Mucosa of rectum (tissue), 2 donors: ENCODE measurements at regions not wholly inside any gene's neighbourhood (a gene's known extent, or its start where the extent isn't known, plus 50 kb on each side); places are given as distances from the start of the nearest gene placed in this dataset.
"Not testable (repeated sequence)": the region's sequence is repeated elsewhere in the genome, so short reads cannot be mapped to it uniquely, and the experiment has no call there.

Experiments
- H3K27ac ChIP-seq, 2 donors: one replicate each; pipeline ENCODE4 v1.7.0; 2013; ENCODE audit warnings: inconsistent platforms in 2 of 2, low read depth in 2 of 2, low read length in 2 of 2
- H3K27me3 ChIP-seq, 2 donors: one replicate each; pipeline ENCODE4 v1.7.0; 2013; ENCODE audit warnings: low read length in 2 of 2; ENCODE audit not compliant: control insufficient read depth in 2 of 2, insufficient read depth in 2 of 2
- H3K36me3 ChIP-seq, 2 donors: one replicate each; pipeline ENCODE4 v1.7.0; 2013; ENCODE audit warnings: low read length in 2 of 2; ENCODE audit not compliant: control insufficient read depth in 2 of 2, insufficient read depth in 2 of 2
- H3K4me1 ChIP-seq, 2 donors: one replicate each; pipeline ENCODE4 v1.7.0; 2013; ENCODE audit warnings: low read length in 2 of 2, mild to moderate bottlenecking in 1 of 2; ENCODE audit not compliant: control insufficient read depth in 2 of 2, insufficient read depth in 2 of 2
- H3K4me3 ChIP-seq, 2 donors: one replicate each; pipeline ENCODE4 v1.7.0; 2013; ENCODE audit warnings: low read length in 2 of 2
- H3K9ac ChIP-seq, 2 donors: one replicate each; pipeline ENCODE4 v1.7.0; 2013; ENCODE audit warnings: low read length in 2 of 2, low read depth in 1 of 2, mild to moderate bottlenecking in 1 of 2
- H3K9me3 ChIP-seq, 2 donors: one replicate each; pipeline ENCODE4 v1.7.0; 2013; ENCODE audit warnings: low read length in 2 of 2; ENCODE audit not compliant: control insufficient read depth in 2 of 2
- donor health status: healthy.
- donor health status: Normal muscosa, but diverticular disease.

GRCh38 chr1:157306896-157307295 is 168.7 kb upstream of the ETV3 start:
- H3K9ac ChIP-seq, result no peak overlapping the region
- no peak overlapping the region for H3K27ac ChIP-seq
- no peak overlapping the region for H3K4me3 ChIP-seq
- H3K27me3 ChIP-seq, result peaks cover 0 to 5% of the 10 kb centered on the region in 2 donors
- H3K36me3 ChIP-seq, result no peaks in the 10 kb centered on the region
- no peaks in the 10 kb centered on the region for H3K9me3 ChIP-seq
- H3K4me1 ChIP-seq, result no peaks in the 10 kb centered on the region

- H3K9me3 ChIP-seq, result no peaks in the 10 kb centered on the region
- no peaks in the 10 kb centered on the region for H3K36me3 ChIP-seq
- peaks cover 0 to 2% of the 10 kb centered on the region in 2 donors for H3K27me3 ChIP-seq
- H3K4me1 ChIP-seq, result no peaks in the 10 kb centered on the region
- H3K9ac ChIP-seq, result no peak overlapping the region
- no peak overlapping the region for H3K4me3 ChIP-seq
- H3K27ac ChIP-seq, result no peak overlapping the region
Measured at GRCh38 chr1:157304271-157304670, 166.1 kb upstream of the ETV3 start.

DNA sequence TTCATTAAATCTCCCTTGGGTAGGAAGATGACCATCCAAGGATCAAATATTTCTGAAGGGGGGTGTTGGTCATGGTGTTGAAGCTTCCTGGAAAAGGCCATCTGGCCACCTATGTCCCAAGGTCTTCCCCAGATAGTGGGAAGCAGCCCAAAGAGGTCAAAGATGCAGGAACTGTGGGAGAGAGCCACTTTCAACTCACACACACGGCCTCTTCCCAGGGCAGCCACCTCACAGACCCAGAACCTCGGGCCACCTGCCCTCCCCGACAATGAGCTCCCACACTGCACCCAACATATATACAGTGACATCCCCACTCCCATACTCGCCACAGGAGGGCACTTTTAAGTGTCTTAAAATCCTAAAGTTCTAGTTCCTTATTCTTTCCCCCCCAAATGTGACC is 164.5 kb upstream of the ETV3 start:
- H3K9me3 ChIP-seq, result no peaks in the 10 kb centered on the region
- H3K27me3 ChIP-seq, result no peaks in the 10 kb centered on the region
- no peaks in the 10 kb centered on the region for H3K4me1 ChIP-seq
- no peaks in the 10 kb centered on the region for H3K36me3 ChIP-seq
- no peak overlapping the region for H3K4me3 ChIP-seq
- no peak overlapping the region for H3K9ac ChIP-seq
- no peak overlapping the region for H3K27ac ChIP-seq

- no peaks in the 10 kb centered on the region for H3K9me3 ChIP-seq
- no peaks in the 10 kb centered on the region for H3K36me3 ChIP-seq
- H3K4me3 ChIP-seq, result no peak overlapping the region
- no peak overlapping the region for H3K27ac ChIP-seq
- H3K4me1 ChIP-seq, result no peaks in the 10 kb centered on the region
- H3K9ac ChIP-seq, result no peak overlapping the region
- H3K27me3 ChIP-seq, result no peaks in the 10 kb centered on the region
Measured at GRCh38 chr1:157302199-157302497, 164.0 kb upstream of the ETV3 start.

GRCh38 chr1:157301477-157302198 is 163.4 kb upstream of the ETV3 start:
- Histone ChIP-seq H3K27ac (no peak overlapping the region), H3K4me3 (no peak overlapping the region), H3K4me1 (no peaks in the 10 kb centered on the region), H3K27me3 (no peaks in the 10 kb centered on the region), H3K9me3 (no peaks in the 10 kb centered on the region), H3K36me3 (no peaks in the 10 kb centered on the region), H3K9ac (no peak overlapping the region)

DNA sequence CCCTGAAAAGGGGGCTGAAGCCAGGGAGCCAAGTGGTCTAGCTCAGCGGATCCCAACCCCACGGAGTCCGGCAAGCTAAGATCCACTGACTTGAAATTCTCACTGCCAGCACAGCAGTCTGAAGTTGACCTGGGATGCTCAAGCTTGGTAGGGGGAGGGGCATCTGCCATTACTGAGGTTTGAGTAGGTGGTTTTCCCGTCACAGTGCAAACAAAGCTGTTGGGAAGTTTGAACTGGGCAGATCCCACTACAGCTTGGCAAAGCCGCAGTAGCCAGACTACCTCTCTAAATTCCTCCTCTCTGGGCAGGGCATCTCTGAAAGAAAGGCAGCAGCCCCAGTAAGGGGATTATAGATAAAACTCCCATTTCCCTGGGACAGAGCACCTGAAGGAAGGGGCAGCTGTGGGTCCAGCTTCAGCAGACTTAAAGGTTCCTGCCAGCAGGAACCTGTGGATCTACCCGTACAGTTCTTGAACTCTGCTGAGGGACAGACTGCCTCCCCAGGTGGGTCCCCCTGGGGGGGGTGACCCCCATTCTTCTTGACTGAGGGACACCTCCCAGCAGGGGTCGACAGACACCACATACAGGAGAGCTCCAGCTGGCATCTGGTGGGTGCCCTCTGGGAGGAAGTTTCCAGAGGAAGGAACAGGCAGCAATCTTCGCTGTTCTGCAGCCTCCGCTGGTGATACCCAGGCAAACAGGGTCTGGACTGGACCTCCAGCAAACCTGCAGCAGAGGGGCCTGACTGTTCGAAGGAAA is 156.4 kb upstream of the ETV3 start:
- not testable (repeated sequence) for H3K9me3 ChIP-seq, H3K27ac ChIP-seq, H3K36me3 ChIP-seq, H3K27me3 ChIP-seq, H3K4me1 ChIP-seq, H3K9ac ChIP-seq, H3K4me3 ChIP-seq

DNA sequence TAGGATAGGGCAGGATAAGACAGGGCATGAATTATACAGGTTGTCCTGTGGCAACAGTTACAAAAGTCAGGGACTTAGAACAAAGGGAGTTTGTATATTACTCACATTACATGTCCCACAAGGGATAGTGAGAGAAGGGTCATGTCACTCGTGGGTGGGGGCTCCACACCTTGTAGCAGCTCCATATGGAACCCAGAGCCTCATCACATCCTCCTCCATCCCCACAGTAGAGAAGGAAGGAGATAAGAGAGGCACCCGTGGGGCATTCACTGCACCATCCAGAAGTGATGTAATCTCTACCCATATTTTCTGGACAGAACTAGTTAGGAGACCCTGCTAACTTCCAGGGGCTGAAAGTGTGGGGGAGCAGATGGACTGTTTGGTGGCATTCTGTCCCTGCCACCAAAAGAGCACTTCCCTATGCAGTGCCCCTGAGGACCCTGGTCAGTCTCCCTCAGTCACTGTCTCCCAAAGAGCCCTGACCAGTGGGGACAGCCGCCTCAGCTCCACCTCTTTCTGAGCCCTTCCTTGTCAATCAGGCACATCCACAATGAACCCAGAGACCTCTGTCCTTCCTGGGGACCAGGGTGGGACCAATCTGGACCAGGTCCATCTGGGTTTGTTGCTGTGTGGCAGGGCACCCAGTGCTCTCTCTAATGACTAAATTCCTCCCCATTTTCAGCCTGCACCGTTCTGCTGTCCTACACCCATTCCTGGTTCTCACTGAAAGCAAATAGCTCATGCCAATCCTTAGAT is 154.8 kb upstream of the ETV3 start:
- Histone ChIP-seq H3K36me3 (no peaks in the 10 kb centered on the region), H3K4me1 (no peaks in the 10 kb centered on the region), H3K9ac (no peak overlapping the region), H3K27me3 (no peaks in the 10 kb centered on the region), H3K4me3 (no peak overlapping the region), H3K27ac (no peak overlapping the region), H3K9me3 (no peaks in the 10 kb centered on the region)

DNA sequence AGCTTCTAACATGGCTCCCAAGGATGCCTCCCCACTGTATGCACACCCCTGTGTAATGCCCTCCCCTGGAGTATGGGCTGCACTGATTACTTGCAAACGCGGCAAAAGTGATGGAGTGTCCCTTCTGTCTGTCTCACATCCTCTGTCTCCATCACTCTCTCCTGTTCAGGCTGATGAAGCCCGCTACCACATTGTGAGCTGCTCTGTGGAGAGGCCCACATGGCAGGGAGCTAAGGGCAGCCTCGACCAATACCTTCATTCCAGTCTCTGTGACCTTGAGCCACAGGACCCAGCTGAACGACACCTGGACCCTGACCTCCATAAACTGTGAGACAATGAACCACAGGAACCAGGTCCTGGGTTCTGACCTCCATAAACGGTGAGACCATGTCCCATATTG is 154.1 kb upstream of the ETV3 start:
- Histone ChIP-seq H3K36me3 (no peaks in the 10 kb centered on the region), H3K9ac (no peak overlapping the region), H3K9me3 (no peaks in the 10 kb centered on the region), H3K27ac (no peak overlapping the region), H3K4me1 (no peaks in the 10 kb centered on the region), H3K27me3 (no peaks in the 10 kb centered on the region), H3K4me3 (no peak overlapping the region)

DNA sequence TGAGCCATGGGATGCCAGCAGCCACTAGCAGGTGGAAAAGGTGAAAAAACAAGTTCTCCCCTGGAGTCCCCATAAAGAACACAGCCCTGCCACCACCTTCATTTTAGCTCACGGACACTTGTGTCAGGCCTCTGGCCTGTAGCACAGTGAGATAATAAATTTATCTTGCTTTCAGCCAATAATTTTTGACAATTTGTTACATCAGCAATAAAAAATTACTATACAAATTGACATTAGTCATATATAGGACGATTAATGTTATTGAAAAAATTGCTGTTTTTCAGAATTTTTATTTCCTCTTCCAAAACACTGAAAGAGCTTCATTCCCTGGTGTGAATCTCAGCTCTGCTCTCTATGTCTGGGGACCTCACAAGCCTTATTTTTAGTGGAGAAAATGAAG is 152.9 kb upstream of the ETV3 start:
- Histone ChIP-seq H3K9me3 (no peaks in the 10 kb centered on the region), H3K9ac (no peak overlapping the region), H3K4me1 (no peaks in the 10 kb centered on the region), H3K36me3 (no peaks in the 10 kb centered on the region), H3K27me3 (no peaks in the 10 kb centered on the region), H3K4me3 (no peak overlapping the region), H3K27ac (no peak overlapping the region)

DNA sequence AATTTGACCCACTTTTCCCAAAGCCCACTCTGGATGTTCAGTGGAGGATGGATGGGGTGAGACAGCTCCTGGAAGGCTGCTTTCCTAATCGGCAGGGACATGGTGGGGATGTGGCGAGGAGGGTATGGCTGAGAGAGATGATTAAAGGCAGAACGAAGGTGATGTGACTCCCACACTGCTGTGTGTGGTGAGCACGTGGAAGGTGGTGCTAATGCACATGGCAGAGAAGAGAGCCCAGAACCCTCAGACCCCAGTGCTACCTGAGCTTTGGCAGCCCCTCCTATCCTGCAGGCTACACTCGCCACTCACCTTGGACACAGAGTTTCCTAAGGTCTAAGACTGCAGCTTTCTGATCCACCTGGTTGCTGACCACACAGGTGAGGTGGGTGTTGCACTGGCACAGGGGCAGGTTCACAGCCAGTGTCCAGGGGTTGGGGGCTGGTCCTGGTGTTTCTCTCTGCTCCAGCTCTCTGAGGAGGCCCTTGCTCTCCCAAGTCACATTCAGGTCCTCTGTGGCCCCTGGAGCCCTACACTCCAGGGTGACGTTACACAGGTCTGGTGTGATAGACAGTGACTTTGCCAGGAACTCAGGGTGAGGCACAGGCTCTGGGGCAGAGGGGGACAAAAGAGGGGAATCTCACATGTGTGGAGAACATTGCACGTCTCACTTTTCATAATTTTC is 151.4 kb upstream of the ETV3 start:
- H3K4me1 ChIP-seq, result no peaks in the 10 kb centered on the region
- H3K27me3 ChIP-seq, result peaks cover 0 to 2% of the 10 kb centered on the region in 2 donors
- H3K4me3 ChIP-seq, result no peak overlapping the region
- no peak overlapping the region for H3K27ac ChIP-seq
- H3K9ac ChIP-seq, result no peak overlapping the region
- no peaks in the 10 kb centered on the region for H3K9me3 ChIP-seq
- H3K36me3 ChIP-seq, result no peaks in the 10 kb centered on the region
